ENCODE measurements at regions not wholly inside any gene's neighbourhood (a gene's known extent, or its start where the extent isn't known, plus 50 kb on each side); places are given as distances from the start of the nearest gene placed in this dataset.

GRCh38 chr15:31544361-31544760 lies 217.7 kb downstream of the KLF13 start:
- TF ChIP-seq, protein P1, sequence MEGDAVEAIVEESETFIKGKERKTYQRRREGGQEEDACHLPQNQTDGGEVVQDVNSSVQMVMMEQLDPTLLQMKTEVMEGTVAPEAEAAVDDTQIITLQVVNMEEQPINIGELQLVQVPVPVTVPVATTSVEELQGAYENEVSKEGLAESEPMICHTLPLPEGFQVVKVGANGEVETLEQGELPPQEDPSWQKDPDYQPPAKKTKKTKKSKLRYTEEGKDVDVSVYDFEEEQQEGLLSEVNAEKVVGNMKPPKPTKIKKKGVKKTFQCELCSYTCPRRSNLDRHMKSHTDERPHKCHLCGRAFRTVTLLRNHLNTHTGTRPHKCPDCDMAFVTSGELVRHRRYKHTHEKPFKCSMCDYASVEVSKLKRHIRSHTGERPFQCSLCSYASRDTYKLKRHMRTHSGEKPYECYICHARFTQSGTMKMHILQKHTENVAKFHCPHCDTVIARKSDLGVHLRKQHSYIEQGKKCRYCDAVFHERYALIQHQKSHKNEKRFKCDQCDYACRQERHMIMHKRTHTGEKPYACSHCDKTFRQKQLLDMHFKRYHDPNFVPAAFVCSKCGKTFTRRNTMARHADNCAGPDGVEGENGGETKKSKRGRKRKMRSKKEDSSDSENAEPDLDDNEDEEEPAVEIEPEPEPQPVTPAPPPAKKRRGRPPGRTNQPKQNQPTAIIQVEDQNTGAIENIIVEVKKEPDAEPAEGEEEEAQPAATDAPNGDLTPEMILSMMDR (conservative IDR thresholded peaks at IDR 0.05), result no peak
- no peak for TF ChIP-seq ZFX (IDR thresholded peaks at IDR 0.05)

Measured in C4-2B (cell line).